NCI-H1930 (cell line): ENCODE measurements at regions not wholly inside any gene's neighbourhood (a gene's known extent, or its start where the extent isn't known, plus 50 kb on each side); places are given as distances from the start of the nearest gene placed in this dataset.

Experiments used
- DNase-seq, 2 experiments: peaks; one replicate each; lab custom pipeline; 2025; lab: John Stamatoyannopoulos, UW

DNA sequence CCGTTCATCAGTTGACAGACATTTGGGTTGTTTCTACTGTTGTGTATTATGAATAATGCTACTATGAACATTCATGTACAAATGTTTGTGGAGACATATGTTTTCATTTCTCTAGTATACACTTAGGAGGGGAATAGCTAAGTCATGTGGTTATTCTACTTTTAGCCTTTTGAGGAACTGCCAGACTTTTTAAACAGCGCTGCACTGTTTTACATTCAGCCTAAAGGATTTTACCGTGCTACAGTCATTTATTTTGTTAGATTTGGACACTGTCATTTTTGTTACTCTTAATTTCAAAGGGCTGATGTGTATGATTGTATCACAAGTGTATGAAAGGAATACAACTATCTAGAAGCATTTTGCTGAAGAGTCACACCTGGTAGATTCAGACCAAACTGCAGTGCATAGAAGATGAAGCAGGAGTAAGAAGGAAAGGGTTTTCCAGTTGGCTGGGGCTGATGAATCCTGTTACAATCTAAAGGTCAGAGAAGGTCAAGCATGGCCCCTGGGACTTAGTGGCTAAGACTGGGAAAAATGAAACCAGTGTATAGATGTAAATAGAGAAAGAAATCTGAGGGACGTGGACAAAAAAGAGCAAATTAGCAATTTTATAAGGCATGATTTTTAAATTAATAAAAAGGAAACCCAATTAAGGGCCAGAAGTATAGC, 509.7 kb downstream of the PSAT1 start:
- DNase-seq = no peak

GRCh38 chr9:78807286-78807685, 510.4 kb downstream of the PSAT1 start:
- no peak for DNase-seq

- no peak for DNase-seq
Observed at GRCh38 chr9:78808048-78808447, 511.1 kb downstream of the PSAT1 start.

- DNase-seq = no peak
Observed at GRCh38 chr9:78811622-78812276, 514.8 kb downstream of the PSAT1 start.

DNA sequence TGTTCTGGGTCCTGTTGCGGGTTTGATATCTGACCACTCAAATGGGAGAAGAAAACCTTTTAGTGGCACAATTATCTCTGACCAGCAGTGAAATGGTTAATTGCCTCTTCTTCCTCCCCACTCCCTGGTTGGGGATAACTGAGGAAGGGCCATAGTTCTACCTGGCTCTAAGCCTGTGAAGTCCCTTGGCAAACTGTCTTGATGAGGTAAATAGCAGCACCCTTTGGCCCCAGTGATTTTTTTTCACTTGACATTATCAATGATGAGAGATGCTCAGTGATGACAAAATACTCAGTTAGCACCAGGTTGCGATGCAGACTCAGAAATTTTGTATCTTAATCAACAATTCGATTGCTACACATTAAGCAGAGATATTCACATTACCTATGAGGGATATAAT, 515.7 kb downstream of the PSAT1 start:
- DNase-seq = no peak

DNA sequence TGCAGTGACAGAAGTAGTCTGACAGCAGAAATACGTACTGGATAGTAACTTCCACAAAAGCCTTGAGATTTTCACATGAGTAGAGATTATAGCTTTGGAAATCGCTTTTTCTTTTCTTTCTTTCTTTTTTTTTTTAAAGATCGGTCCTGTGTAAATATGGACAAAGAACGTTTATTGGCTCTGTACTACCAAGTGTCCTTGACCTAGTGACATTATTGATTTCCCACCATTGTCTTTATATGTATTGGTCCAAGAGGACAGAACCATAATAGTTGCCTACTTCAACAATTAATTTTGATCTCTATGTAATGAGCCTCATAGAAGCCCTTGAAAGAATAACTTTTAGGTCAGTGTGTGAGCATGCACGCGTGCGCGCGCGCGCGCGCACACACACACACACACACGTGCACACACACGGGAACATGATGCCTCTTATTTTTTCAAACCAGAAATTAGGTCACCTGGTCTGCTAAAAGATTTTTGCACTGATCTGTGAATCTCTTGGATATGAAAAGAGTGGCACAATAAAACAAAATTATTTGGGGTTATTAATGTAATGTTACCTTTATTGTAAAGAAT, 516.8 kb downstream of the PSAT1 start:
- no peak for DNase-seq

- DNase-seq = no peak
Observed at GRCh38 chr9:78821126-78821822, 524.3 kb downstream of the PSAT1 start.

- DNase-seq = no peak
Observed at GRCh38 chr9:78826527-78826926, 529.6 kb downstream of the PSAT1 start.

DNA sequence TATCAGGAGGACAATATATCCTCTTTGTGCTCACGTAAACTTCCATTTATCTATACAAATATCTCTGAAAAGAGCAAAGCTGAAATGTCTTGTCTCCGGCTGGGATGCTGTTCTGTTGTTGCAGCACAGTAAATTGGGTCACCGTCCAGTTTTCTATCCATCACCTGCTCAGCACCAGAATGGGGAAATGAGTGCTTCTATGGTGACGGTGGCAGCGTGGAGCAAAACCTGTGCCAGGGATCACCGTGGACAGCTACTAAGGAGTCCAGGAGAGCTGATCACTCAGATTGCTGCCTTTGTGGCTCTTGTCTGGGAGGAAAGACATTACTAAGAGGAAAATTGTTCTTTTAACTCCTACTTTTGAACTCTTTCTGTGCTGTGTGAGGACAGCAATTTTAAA, 531.6 kb downstream of the PSAT1 start:
- DNase-seq = no peak

- DNase-seq = no peak
Observed at GRCh38 chr9:78830301-78830700, 533.4 kb downstream of the PSAT1 start.

- DNase-seq = no peak
Observed at GRCh38 chr9:78831726-78832125, 534.8 kb downstream of the PSAT1 start.

DNA sequence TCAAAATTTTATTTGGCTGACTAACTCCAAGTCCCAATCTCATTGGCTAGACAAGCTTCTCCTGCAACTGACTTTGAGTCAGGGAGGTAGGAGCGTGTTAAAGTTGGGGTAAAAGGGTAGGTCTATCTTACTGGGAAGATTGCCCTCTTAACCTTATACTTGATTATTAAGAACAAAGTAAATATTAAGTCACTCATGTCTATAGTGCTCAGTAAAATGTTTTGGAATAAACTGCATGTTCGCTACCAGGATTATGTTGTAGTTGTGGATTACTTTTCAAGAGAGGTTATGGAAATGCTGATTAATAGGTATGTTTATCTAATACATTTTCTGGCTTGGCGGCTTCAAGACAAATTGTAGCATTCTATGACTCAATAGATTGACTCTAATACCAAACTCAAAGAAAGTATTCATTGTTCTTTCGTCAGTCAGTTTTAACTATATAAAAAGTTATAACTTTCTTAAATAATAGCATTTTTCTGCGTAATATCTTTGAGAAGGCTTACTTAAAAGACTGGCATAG, 539.1 kb downstream of the PSAT1 start:
- no peak for DNase-seq

DNA sequence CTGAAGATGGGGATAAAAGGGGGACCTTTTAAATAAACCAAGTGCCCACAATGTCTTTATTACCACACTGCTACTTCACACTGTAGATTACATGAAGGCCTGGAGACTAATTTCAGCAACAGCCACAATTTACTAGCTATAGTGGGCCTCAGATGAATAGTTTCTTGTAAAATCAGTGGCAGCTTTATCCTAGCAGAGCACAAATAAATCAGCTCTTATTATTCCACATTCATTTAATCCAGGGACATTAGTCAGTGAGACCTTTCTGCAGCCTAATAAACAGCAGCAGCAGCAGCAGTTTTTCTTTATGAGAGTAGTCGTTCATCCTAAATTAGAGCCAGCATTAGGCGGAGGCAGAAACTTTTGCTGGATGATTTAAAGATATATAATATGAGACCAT, 542.3 kb downstream of the PSAT1 start:
- DNase-seq = no peak

- DNase-seq = no peak
Observed at GRCh38 chr9:78848061-78848460, 551.1 kb downstream of the PSAT1 start.

DNA sequence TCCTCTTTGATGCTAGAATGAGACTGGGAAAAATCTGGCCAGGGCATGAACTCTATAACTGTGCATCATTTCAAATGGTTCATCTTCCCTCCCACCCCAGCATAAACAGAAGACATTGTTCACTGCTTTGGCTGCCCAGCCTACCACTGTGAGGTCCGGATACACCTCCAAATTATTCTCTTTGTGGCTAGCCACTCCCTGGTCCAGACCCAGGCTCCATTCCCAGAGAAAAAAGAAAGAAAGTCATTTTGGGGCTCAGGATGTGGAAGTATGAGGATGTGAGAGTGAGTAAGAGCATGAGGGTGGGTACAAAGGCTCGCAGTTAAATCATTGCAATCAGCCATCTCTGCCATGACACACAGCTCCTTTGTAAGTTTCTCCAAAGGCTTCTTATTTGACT, 559.2 kb downstream of the PSAT1 start:
- DNase-seq = no peak

- no peak for DNase-seq
Observed at GRCh38 chr9:78856781-78857180, 559.9 kb downstream of the PSAT1 start.

DNA sequence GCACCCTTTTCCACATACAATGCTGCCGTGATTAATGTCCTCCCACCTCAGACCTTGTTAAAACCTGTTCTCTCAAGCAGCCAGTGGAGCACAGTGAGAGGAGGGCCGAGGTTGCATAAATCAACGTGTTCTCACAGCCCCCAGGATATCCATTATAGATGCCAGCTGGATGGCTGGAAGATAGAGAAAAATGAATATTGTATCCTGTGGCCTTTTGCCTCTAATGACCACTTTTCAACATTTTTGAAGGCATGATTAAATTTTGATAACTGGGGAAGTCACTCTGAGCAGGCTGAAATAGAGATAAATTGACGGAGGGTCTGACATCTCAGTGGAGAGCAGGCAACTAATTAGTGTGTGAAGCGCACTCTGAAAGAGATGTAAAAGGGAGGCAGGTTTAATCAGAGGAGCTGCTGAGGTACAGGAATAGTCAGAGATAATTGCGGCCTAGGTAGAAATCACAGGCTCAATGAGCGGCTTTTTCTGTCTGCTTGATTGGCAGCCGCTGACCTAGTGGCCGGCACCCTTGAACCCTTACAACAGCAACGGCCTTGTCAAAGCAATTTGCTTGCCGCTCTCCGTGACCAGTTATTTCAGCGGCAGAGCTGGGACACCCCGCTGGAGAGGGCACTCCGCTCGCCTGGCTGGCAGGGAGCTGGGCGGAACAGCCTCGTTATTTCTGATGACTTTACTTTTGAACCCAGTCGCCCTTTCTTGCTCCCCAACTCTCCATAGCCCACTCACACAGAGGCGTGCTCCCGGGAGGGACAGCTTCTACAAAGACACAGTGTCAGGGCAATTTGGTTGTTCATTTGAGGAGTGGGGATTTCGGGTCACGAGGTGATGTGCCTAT, 560.7 kb downstream of the PSAT1 start:
- DNase-seq = no peak

GRCh38 chr9:78858266-78858665, 561.3 kb downstream of the PSAT1 start:
- no peak for DNase-seq

GRCh38 chr9:78860801-78861475, 564.0 kb downstream of the PSAT1 start:
- DNase-seq = no peak

- DNase-seq = no peak
Observed at GRCh38 chr9:78863531-78863930, 566.6 kb downstream of the PSAT1 start.

DNA sequence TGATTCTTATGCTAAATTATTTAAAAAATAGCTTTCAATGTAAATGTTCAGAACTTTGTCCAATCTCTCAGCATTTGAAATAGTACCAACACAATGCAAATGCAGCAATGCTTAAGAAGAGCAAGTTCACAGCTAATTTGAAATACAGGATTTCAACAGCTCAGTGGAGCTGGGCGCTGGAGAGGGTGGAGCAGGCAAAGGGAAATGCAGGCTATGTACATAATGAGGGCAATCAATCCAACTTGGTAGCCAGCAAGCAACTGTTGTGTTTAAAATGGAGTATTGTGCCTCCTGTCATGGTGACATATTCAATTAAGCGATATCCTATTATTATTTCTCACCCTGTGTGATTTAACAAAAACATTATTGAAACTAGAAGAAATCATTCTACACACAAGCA, 568.8 kb downstream of the PSAT1 start:
- no peak for DNase-seq
